GM18951 (cell line): ENCODE measurements at regions not wholly inside any gene's neighbourhood (a gene's known extent, or its start where the extent isn't known, plus 50 kb on each side); places are given as distances from the start of the nearest gene placed in this dataset.

Experiments used
- POLR2A ChIP-seq: IDR thresholded peaks from 4 replicates; pipeline ENCODE4 v1.6.1; 2011; ENCODE audit warnings: mild to moderate bottlenecking; ENCODE audit not compliant: insufficient read length, insufficient read depth; ENCODE audit errors: extremely low read depth
- in situ Hi-C: fragments of 300-500 bp; cut with MboI; formaldehyde crosslinking; loops from one replicate; pipeline ENCODE4 v1.12.0; 2022; ENCODE audit warnings: low sequenced_read_pairs, mixed read lengths, inconsistent platforms; ENCODE audit not compliant: unreplicated experiment

DNA sequence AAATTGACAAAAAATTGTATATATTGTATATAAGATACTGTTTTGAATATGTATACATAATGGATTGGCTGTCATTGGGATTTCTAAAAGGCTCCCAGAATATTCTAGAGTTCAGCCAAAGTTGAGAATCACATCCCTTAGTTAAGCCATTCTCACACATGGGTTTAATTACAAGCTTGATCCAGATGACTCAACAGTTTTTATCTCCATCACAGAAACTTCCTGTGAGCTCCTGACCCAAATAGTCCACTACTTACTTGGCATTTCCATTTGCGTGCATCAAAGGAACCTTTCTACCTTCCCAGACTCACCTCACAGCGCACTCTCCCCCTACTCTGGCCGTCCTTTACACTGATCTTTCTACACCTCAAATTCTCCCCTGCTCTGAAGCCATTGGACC, 184.8 kb upstream of the ARHGAP20 start:
- in situ Hi-C loops = no loop called here
- TF ChIP-seq POLR2A = no peak

DNA sequence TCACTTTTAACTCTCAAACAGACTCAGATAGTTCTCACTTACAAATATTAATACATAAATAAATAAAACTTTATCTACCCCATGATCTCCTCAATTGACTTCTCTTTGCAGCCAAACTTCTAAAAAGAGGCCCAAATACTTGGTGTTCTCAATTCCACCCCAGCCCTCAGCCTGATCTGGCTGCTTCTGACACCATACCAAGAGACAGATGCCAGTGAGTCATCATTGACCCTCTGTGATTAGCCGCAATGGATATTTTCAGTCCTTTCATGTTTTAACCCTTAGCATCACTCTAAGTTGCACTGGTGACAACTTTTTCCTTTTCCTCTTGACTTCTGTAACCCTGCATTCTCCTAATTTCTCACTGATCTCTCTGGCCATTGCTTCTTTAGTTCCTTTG, 184.1 kb upstream of the ARHGAP20 start:
- in situ Hi-C loops = no loop called here
- no peak for TF ChIP-seq POLR2A

DNA sequence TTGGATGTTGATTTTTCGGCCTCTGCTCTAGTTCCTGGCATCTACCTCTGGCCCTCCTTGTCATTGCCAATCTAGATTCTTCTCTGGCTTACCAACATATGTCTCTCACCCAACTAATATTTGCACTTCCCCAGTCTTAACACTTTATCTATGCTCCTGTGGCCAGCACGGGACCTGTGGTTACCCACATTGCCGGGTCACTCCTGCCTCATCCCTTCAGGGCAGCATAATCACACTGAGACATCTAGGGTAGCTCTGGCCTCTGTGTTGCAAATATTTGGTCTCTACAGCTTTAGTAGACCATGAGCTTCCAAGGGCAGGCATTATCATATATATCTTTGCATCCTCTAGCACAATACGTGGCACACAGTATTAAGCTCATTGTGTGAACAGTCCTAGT, 182.0 kb upstream of the ARHGAP20 start:
- in situ Hi-C loops = no loop called here

GRCh38 chr11:110892741-110893285, 180.6 kb upstream of the ARHGAP20 start:
- TF ChIP-seq POLR2A = no peak
- in situ Hi-C loops = no loop called here

More for the DNA sequence above, 182.0 kb upstream of the ARHGAP20 start:
- no peak for TF ChIP-seq POLR2A

GRCh38 chr11:110891411-110891810, 179.2 kb upstream of the ARHGAP20 start:
- no peak for TF ChIP-seq POLR2A
- in situ Hi-C loops = no loop called here

- in situ Hi-C loops = no loop called here
- TF ChIP-seq POLR2A = no peak
Observed at GRCh38 chr11:110890995-110891394, 178.8 kb upstream of the ARHGAP20 start.

- in situ Hi-C loops = no loop called here
- TF ChIP-seq POLR2A = no peak
Observed at GRCh38 chr11:110886288-110886970, 174.2 kb upstream of the ARHGAP20 start.

GRCh38 chr11:110883256-110883655, 171.0 kb upstream of the ARHGAP20 start:
- TF ChIP-seq POLR2A = no peak
- in situ Hi-C loops = no loop called here

- TF ChIP-seq POLR2A = no peak
- in situ Hi-C loops = no loop called here
Observed at GRCh38 chr11:110878513-110878912, 166.3 kb upstream of the ARHGAP20 start.

DNA sequence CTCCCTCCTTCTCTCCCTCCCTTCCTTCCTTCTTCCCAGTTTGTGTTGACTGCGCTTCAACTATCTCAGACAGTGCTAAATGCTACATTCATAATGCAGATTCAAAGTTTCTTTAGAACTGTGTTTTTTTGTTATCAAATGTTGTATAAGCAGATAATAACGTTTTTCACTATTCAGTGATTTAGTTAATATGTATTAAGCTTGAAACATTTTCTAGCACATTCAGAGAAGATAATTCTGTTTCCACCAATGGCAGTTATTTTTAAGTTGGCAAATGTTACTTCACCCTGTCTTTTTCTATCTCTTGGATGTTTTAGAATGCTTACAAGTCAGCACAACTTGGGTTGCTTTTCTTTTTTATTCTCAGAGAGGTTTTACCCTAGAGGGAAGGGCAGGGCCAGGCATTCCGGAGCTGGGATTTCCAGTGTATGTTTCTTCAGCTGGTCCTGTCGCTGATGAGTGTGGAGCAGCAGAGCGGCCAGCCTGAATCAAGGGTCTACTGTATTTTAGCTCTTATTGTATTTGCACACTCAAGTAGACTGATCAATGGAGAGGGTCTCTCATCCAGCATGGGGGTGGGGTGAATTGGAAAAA, 162.3 kb upstream of the ARHGAP20 start:
- no peak for TF ChIP-seq POLR2A
- in situ Hi-C loops = no loop called here

GRCh38 chr11:110873975-110874374, 161.7 kb upstream of the ARHGAP20 start:
- in situ Hi-C loops = no loop called here
- no peak for TF ChIP-seq POLR2A

GRCh38 chr11:110870816-110871522, 158.7 kb upstream of the ARHGAP20 start:
- no peak for TF ChIP-seq POLR2A
- in situ Hi-C loops = no loop called here

DNA sequence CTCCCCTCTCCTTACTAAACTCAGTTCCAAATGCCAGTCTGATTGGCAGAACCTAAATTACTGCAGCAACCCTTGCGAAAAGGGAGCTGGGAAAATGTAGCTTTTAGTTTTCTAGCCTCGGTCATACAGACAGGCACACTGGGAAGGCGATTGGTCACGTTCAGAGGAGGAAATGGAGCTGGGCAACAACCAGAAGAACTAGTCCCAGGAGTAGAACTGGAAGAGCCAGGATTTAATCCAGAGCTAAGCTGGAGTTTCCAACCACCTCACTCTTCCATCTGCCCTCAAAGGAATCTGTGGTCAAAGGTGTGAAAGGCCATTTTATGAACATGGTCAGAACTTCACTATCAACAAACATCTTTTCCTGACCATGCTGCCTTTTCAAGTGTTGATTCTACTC, 155.7 kb upstream of the ARHGAP20 start:
- TF ChIP-seq POLR2A = no peak
- in situ Hi-C loops = no loop called here
